Smooth muscle cell (in vitro differentiated cells): ENCODE measurements at regions not wholly inside any gene's neighbourhood (a gene's known extent, or its start where the extent isn't known, plus 50 kb on each side); places are given as distances from the start of the nearest gene placed in this dataset.

Experiments
- DNase-seq: peaks from one replicate; lab custom pipeline; 2025; ENCODE audit not compliant: unreplicated experiment; lab: John Stamatoyannopoulos, UW
- H2AFZ ChIP-seq: fragments of 200-600 bp; sonication (generic); 2 replicates; pipeline ENCODE4 v1.6.0; 2016; ENCODE audit warnings: antibody characterized with exemption, low read depth, mild to moderate bottlenecking
- H3F3A ChIP-seq: fragments of 200-600 bp; sonication (generic); 2 replicates; pipeline ENCODE4 v1.6.0; 2017; ENCODE audit warnings: antibody characterized with exemption, low read depth
- H3K27ac ChIP-seq: fragments of 200-600 bp; sonication (generic); 2 replicates; pipeline ENCODE4 v1.5.1; 2016; ENCODE audit warnings: low read depth, mild to moderate bottlenecking
- H3K27me3 ChIP-seq: fragments of 200-600 bp; sonication (generic); 2 replicates; pipeline ENCODE4 v1.6.1; 2016; ENCODE audit warnings: low read depth, mild to moderate bottlenecking
- H3K36me3 ChIP-seq: fragments of 200-600 bp; sonication (generic); 2 replicates; pipeline ENCODE4 v1.5.1; 2016; ENCODE audit warnings: low read depth
- H3K4me1 ChIP-seq: fragments of 200-600 bp; sonication (generic); 2 replicates; pipeline ENCODE4 v1.5.1; 2016; ENCODE audit warnings: low read depth
- H3K4me2 ChIP-seq: fragments of 200-600 bp; sonication (generic); 2 replicates; pipeline ENCODE4 v1.6.0; 2016; ENCODE audit warnings: mild to moderate bottlenecking
- H3K4me3 ChIP-seq: fragments of 200-600 bp; sonication (generic); 2 replicates; pipeline ENCODE4 v1.5.1; 2016; ENCODE audit warnings: mild to moderate bottlenecking
- H3K79me2 ChIP-seq: fragments of 200-600 bp; sonication (generic); 2 replicates; pipeline ENCODE4 v1.6.0; 2016; ENCODE audit warnings: low read depth, mild to moderate bottlenecking
- H3K9ac ChIP-seq: fragments of 200-600 bp; sonication (generic); 2 replicates; pipeline ENCODE4 v1.6.0; 2016; ENCODE audit warnings: low read depth
- H3K9me3 ChIP-seq: fragments of 200-600 bp; sonication (generic); replicated peaks from 2 replicates; pipeline ENCODE4 v1.5.1; 2016; ENCODE audit warnings: low read depth
- H4K20me1 ChIP-seq: fragments of 200-600 bp; sonication (generic); 2 replicates; pipeline ENCODE4 v1.6.0; 2016; ENCODE audit warnings: low read depth
- CTCF ChIP-seq: fragments of 200-600 bp; sonication (generic); IDR thresholded peaks from 2 replicates; pipeline ENCODE4 v1.5.1; 2017; ENCODE audit warnings: borderline replicate concordance, mild to moderate bottlenecking, antibody characterized with exemption; ENCODE audit not compliant: insufficient read depth, poor library complexity, severe bottlenecking
- WGBS: methylation state at CpG from one replicate; pipeline ENCODE4 v1.1.7; 2016; ENCODE audit warnings: low lambda C conversion rate; 5-methylcytosine and 5-hydroxymethylcytosine counted together

- H3K9me3 ChIP-seq, result no peaks in the 10 kb centered on the region
- H3K27me3 ChIP-seq, result no peaks in the 10 kb centered on the region
- H3K9ac ChIP-seq, result no peak overlapping the region
- no peak overlapping the region for H3K4me3 ChIP-seq
- H3K36me3 ChIP-seq, result no peaks in the 10 kb centered on the region
- no peak for TF ChIP-seq CTCF
- H3K4me2 ChIP-seq, result no peak overlapping the region
- no peaks in the 10 kb centered on the region for H3F3A ChIP-seq
- no peak for DNase-seq
- 99% methylated on average over 33 of the region's 36 CpGs for WGBS
- peaks cover 8% of the 10 kb centered on the region for H3K79me2 ChIP-seq
- H2AFZ ChIP-seq, result no peak overlapping the region
- H3K4me1 ChIP-seq, result no peaks in the 10 kb centered on the region
- peaks cover 93% of the 10 kb centered on the region for H4K20me1 ChIP-seq
- H3K27ac ChIP-seq, result no peak overlapping the region
Measured at GRCh38 chr2:134191835-134192234, 62.0 kb upstream of the MGAT5 start.

- Histone ChIP-seq H3K36me3 (no peaks in the 10 kb centered on the region), H3K27me3 (no peaks in the 10 kb centered on the region), H3K79me2 (peaks cover 8% of the 10 kb centered on the region), H3K9me3 (no peaks in the 10 kb centered on the region), H3K9ac (no peak overlapping the region), H3K4me2 (no peak overlapping the region), H2AFZ (no peak overlapping the region), H4K20me1 (peaks cover 93% of the 10 kb centered on the region), H3F3A (no peaks in the 10 kb centered on the region), H3K4me1 (no peaks in the 10 kb centered on the region), H3K27ac (no peak overlapping the region), H3K4me3 (no peak overlapping the region)
- TF ChIP-seq CTCF, result no peak
- DNase-seq, result no peak
- 42% methylated on average over 1 of the region's 1 CpG for WGBS
Measured at GRCh38 chr2:134193006-134193405, 60.9 kb upstream of the MGAT5 start.

GRCh38 chr2:134194519-134194918, 59.4 kb upstream of the MGAT5 start:
- peaks cover under 1% of the 10 kb centered on the region for H3K4me1 ChIP-seq
- DNase-seq, result no peak
- 97% methylated on average over 5 of the region's 5 CpGs for WGBS
- H3K27me3 ChIP-seq, result no peaks in the 10 kb centered on the region
- H3K9me3 ChIP-seq, result no peaks in the 10 kb centered on the region
- no peak overlapping the region for H3K4me3 ChIP-seq
- H2AFZ ChIP-seq, result no peak overlapping the region
- H3K4me2 ChIP-seq, result no peak overlapping the region
- no peaks in the 10 kb centered on the region for H3F3A ChIP-seq
- TF ChIP-seq CTCF, result no peak
- H3K36me3 ChIP-seq, result no peaks in the 10 kb centered on the region
- H3K27ac ChIP-seq, result no peak overlapping the region
- no peak overlapping the region for H3K9ac ChIP-seq
- H3K79me2 ChIP-seq, result peaks cover 8% of the 10 kb centered on the region
- H4K20me1 ChIP-seq, result peaks cover 93% of the 10 kb centered on the region

GRCh38 chr2:134195341-134195740, 58.5 kb upstream of the MGAT5 start:
- no peaks in the 10 kb centered on the region for H3K27me3 ChIP-seq
- H3K4me3 ChIP-seq, result no peak overlapping the region
- H3K36me3 ChIP-seq, result no peaks in the 10 kb centered on the region
- peaks cover 8% of the 10 kb centered on the region for H3K79me2 ChIP-seq
- no peak for TF ChIP-seq CTCF
- H3K4me1 ChIP-seq, result peaks cover 5% of the 10 kb centered on the region
- H3K27ac ChIP-seq, result no peak overlapping the region
- H3K9ac ChIP-seq, result no peak overlapping the region
- DNase-seq, result no peak
- H2AFZ ChIP-seq, result no peak overlapping the region
- no peaks in the 10 kb centered on the region for H3F3A ChIP-seq
- no peak overlapping the region for H3K4me2 ChIP-seq
- 97% methylated on average over 6 of the region's 6 CpGs for WGBS
- H4K20me1 ChIP-seq, result peaks cover 91% of the 10 kb centered on the region
- no peaks in the 10 kb centered on the region for H3K9me3 ChIP-seq
